GM19035 (cell line): ENCODE measurements at regions not wholly inside any gene's neighbourhood (a gene's known extent, or its start where the extent isn't known, plus 50 kb on each side); places are given as distances from the start of the nearest gene placed in this dataset.
A peak's percentile ranks its signal among the peaks of the same experiment; 100 is the strongest.

ENCODE experiments used
- ATAC-seq: cut with Tn5 transposase; IDR thresholded peaks from one replicate; pipeline ENCODE4 v1.9.1; 2021; ENCODE audit not compliant: unreplicated experiment

GRCh38 chr5:145708169-145708568, 127.0 kb downstream of the PRELID2 start:
- no peak for ATAC-seq

GRCh38 chr5:145704724-145705123, 130.4 kb downstream of the PRELID2 start:
- ATAC-seq: no peak

- no peak for ATAC-seq
Observed at GRCh38 chr5:145703856-145704255, 131.3 kb downstream of the PRELID2 start.

GRCh38 chr5:145701404-145701803, 133.7 kb downstream of the PRELID2 start:
- no peak for ATAC-seq

GRCh38 chr5:145699846-145700245, 135.3 kb downstream of the PRELID2 start:
- ATAC-seq: no peak

DNA sequence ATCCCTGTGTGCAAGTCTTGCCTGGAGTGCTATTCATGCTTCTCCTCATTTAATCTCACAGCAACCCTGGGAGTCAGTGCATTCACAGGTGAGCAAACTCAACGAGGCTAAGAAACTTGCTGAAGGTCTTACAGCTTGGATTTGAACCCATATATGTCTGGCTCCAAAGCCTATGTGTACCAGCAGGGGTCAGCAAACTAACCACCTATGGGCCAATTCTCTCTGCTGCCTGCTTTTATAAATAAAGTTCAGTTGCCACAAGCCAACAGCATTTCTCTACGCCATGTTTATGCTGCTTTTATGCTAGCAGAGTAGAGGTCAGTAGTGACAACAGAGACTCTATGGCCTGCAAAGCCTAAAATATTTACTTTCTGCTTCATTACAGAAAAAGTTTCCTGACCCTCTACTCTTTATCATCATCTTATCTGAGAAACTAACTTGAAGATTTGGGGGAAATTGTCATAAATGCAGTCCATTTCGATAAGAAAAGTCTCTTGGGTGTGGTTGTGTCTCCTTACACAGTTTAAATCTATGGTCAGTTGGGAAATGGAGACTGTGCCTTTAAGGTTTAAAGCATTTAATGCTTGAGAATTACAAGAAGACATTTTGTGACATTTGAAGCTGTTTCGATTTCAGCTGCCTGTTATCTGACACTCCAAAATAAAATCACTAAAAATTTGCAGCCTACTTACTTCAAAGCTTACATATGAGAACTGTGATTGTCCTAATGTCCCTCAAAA, 137.7 kb downstream of the PRELID2 start:
- peak; percentile 80 for ATAC-seq

GRCh38 chr5:145689235-145689634, 145.9 kb downstream of the PRELID2 start:
- ATAC-seq: no peak

DNA sequence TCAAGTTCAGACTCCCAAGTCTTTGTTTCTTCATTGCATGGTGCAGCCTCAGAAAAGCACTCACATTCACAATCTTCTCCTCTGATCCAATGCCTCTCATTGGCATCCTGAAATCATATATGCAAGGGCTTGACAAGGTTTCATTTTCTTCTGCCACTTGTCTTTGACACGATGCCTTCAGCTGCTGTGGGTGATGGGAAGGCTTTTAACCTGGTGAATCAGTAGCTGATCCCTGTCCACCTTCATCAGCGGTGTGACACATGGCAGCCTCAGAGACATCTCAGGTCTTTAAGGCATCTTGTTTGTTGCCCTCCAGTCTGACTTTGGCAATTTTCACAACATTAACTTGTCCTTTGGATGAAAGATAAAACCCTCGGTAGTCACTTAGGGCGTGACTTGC, 147.2 kb downstream of the PRELID2 start:
- ATAC-seq: no peak

- no peak for ATAC-seq
Observed at GRCh38 chr5:145685417-145685816, 149.7 kb downstream of the PRELID2 start.

GRCh38 chr5:145683431-145683830, 151.7 kb downstream of the PRELID2 start:
- ATAC-seq: no peak

- no peak for ATAC-seq
Observed at GRCh38 chr5:145682197-145682899, 152.8 kb downstream of the PRELID2 start.

DNA sequence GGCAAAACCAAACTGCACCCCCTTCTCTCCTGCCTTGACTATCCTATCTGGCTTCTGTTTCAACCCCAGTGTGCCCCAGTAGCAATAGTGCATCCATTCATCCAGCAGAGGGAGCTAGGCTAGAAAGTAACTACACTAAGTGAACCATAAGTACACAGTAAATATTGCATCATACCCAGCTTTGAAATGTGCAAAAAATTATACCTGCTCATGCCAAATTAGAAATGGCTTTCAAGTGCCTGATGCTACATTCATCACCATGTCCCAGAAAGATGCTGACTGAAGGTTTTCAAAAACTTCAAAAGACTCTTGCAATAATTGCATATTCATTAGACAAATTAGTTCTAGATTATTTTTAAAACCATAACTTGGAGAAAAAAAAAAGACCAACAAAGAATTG, 153.5 kb downstream of the PRELID2 start:
- peak; percentile 98 for ATAC-seq

DNA sequence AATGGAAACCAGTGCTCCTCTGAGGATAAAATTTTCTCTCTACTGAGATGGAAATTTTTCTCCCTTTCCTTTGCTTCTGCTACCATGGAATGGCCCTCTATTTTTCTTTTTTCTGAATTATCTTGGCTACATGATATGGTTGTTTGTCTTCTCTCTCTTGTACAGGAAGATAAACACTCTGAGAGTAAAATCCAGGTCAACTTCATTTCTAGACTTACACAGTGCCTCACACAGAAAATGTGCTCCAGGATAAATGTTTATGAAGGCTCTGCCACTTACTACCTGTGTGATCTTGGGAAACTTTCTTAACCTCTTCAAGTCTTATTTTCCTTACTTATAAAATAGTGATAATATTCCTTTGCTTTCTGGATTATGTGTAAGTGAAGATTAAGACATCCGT, 153.9 kb downstream of the PRELID2 start:
- no peak for ATAC-seq

DNA sequence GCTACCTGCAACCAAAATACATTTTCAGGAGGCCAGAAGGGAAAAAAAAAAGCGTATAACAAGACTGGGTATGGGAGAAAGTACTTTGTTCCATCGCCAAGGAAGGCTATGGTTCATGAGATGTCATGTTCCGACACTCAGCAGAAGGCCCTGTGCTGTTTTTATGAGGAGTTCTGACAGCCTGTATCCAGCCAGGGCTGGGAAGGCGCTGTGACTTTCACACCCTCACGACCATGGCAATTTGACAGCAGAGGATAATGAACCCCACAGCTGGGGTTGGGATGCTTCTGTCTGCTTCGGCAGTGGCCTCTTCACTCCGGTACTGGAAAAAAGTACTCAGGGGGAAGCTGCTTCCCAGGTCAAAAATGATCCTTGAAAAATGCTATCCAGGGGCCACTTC, 154.4 kb downstream of the PRELID2 start:
- ATAC-seq: no peak

DNA sequence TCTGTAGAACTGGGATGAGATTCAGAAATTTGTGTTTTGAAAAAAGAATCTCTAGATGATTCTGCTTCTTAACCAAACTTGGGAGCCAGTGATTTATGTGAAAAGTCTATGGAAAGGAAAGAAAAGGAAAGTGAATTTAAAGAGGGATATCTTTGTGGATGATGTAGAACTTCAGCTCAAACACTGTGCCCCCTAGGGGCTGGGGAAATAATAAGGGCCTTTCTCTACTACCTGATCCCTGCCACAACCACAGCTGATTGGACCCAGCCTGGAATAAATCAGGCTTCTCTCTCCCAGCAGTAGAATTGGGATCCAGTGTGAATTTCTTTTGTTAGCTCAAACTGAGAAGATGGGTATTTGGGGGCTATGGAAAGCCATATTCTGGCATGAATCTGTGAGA, 155.0 kb downstream of the PRELID2 start:
- ATAC-seq: no peak

DNA sequence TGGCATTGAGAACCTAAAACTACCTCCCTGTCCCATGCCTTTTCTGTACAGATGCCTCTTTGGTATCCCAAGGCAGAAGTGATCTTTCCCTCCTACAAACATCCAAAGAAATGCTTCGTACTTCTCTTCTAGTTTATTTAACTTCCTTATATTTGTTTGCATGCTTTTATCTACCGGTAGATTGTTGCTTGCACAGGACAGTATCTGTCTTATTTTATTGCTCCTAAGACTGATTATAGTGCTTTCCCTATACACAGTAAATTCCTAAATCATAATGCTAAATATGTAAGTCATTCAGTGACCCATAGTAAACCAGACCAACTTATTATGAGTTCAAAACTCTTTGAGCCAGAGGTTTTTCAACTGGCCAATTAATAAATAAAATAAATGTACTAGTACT, 156.9 kb downstream of the PRELID2 start:
- no peak for ATAC-seq

GRCh38 chr5:145673786-145674185, 161.4 kb downstream of the PRELID2 start:
- no peak for ATAC-seq

GRCh38 chr5:145668714-145669113, 166.4 kb downstream of the PRELID2 start:
- no peak for ATAC-seq

DNA sequence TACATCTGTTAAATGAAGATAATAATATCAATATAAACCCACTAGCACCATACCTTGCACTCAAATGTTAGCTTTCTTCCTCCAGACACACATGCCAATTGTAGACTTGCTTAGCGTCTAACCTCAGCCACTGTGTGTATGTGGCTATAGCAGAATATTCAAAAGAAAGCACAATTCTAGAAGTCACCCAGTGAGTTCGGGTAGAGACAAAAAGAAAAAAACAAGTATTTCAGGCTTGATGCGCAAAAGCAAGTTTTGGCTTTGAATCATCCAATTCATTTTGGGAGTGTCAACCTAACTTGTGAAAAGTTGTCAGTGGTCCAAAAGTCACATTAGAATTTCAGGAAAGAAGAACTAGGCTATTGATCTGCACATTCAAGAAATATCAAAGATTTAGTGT, 167.4 kb downstream of the PRELID2 start:
- no peak for ATAC-seq

- no peak for ATAC-seq
Observed at GRCh38 chr5:145666591-145666990, 168.6 kb downstream of the PRELID2 start.

- no peak for ATAC-seq
Observed at GRCh38 chr5:145661737-145662485, 173.2 kb downstream of the PRELID2 start.
